Fibroblast of the aortic adventitia (primary cell): ENCODE measurements at regions not wholly inside any gene's neighbourhood (a gene's known extent, or its start where the extent isn't known, plus 50 kb on each side); places are given as distances from the start of the nearest gene placed in this dataset.

Experiments used
- DNase-seq: peaks from one replicate; pipeline ENCODE4 v3.0.0-alpha.2; 2010; ENCODE audit warnings: low read depth
- H3K4me3 ChIP-seq: 2 replicates; pipeline ENCODE4 v1.5.1; 2011; ENCODE audit warnings: low read depth, mild to moderate bottlenecking, control low read depth, low read length, moderate library complexity
- CTCF ChIP-seq: IDR thresholded peaks from 2 replicates; pipeline ENCODE4 v1.5.1; 2011; ENCODE audit warnings: mild to moderate bottlenecking, low read length, control low read depth, inconsistent platforms; ENCODE audit not compliant: insufficient read depth

- no peak for TF ChIP-seq CTCF
- H3K4me3 ChIP-seq: no peak overlapping the region
- no peak for DNase-seq
Measured at GRCh38 chr5:142500227-142500905, 175.5 kb upstream of the SPRY4 start.

GRCh38 chr5:142499591-142500226 is 174.9 kb upstream of the SPRY4 start:
- no peak for TF ChIP-seq CTCF
- no peak for DNase-seq

GRCh38 chr5:142498298-142498697 is 173.5 kb upstream of the SPRY4 start:
- no peak for DNase-seq
- TF ChIP-seq CTCF: no peak
- H3K4me3 ChIP-seq: no peak overlapping the region

More at GRCh38 chr5:142499591-142500226, 174.9 kb upstream of the SPRY4 start:
- H3K4me3 ChIP-seq: no peak overlapping the region

GRCh38 chr5:142495531-142495930 is 170.7 kb upstream of the SPRY4 start:
- TF ChIP-seq CTCF: no peak
- no peak overlapping the region for H3K4me3 ChIP-seq

GRCh38 chr5:142493875-142494518 is 169.2 kb upstream of the SPRY4 start:
- no peak for TF ChIP-seq CTCF
- no peak for DNase-seq
- H3K4me3 ChIP-seq: no peak overlapping the region

More at GRCh38 chr5:142495531-142495930, 170.7 kb upstream of the SPRY4 start:
- DNase-seq: peak; percentile 66

- no peak for TF ChIP-seq CTCF
- peak; percentile 87 for DNase-seq
- no peak overlapping the region for H3K4me3 ChIP-seq
Measured at GRCh38 chr5:142492781-142493281, 168.0 kb upstream of the SPRY4 start.
